GM12874 (cell line): ENCODE measurements at regions not wholly inside any gene's neighbourhood (a gene's known extent, or its start where the extent isn't known, plus 50 kb on each side); places are given as distances from the start of the nearest gene placed in this dataset.

Experiments used
- TF ChIP-seq, protein P1 (sequence below): IDR thresholded peaks from 2 replicates; pipeline ENCODE4 v1.5.1; 2011; ENCODE audit warnings: low read depth, mild to moderate bottlenecking, control low read depth, low read length, moderate library complexity; ENCODE audit not compliant: insufficient read depth

DNA sequence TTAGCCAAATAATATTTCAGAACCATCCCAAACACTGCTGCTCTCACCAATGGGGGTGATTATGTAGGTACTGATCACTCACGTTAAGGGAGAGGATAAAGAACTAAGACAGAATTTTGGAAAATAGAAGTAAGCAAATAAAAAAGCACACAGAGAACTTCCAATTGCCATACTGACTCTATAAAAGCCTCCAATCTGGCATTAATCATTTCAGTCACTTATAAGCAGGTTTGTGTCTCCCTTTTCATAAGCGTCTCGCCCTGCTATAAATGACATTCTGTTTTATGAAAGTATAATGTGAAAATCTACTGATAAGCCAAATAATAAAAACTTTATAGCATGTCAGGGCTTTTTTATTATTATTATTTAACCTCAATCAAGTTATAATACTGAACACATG lies 435.2 kb downstream of the ETNK1 start:
- TF ChIP-seq, protein P1, sequence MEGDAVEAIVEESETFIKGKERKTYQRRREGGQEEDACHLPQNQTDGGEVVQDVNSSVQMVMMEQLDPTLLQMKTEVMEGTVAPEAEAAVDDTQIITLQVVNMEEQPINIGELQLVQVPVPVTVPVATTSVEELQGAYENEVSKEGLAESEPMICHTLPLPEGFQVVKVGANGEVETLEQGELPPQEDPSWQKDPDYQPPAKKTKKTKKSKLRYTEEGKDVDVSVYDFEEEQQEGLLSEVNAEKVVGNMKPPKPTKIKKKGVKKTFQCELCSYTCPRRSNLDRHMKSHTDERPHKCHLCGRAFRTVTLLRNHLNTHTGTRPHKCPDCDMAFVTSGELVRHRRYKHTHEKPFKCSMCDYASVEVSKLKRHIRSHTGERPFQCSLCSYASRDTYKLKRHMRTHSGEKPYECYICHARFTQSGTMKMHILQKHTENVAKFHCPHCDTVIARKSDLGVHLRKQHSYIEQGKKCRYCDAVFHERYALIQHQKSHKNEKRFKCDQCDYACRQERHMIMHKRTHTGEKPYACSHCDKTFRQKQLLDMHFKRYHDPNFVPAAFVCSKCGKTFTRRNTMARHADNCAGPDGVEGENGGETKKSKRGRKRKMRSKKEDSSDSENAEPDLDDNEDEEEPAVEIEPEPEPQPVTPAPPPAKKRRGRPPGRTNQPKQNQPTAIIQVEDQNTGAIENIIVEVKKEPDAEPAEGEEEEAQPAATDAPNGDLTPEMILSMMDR, result no peak

DNA sequence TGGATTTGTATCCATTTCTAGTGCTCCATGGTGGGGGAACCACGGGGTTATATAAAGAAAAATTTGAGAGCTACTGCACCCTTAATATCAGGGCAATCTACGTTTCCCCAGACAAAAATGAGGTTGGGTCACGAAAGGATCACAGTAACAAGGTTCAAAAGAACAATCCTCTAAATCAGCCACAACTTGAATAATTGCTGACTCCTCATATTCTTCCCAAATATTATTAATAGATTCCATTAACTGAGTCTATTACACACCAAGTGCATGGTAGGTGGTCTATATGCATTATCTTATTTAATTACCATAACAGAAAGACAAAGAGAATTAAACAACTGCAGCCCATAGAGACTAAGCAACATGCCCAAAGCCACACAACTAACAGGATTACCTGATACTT lies 438.2 kb downstream of the ETNK1 start:
- TF ChIP-seq, protein P1, result no peak

DNA sequence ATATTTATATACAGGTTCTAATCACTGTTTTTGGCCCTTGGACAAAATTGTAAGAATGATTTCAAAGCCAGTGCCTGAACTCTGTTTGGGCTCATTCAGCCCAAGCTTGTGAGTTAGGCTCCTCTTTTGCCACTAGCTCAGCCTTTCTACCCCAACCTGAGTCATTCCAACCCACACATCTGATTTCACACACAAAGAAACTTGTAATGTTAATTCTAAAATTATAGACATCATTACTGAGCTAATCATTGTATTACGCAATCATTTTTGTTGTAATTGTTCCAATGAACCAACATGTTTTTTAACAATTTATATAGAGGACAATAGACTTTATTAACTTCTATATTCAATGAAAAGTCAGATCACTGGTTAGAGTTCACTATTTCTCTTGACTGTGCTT lies 441.1 kb downstream of the ETNK1 start:
- TF ChIP-seq, protein P1, result no peak

DNA sequence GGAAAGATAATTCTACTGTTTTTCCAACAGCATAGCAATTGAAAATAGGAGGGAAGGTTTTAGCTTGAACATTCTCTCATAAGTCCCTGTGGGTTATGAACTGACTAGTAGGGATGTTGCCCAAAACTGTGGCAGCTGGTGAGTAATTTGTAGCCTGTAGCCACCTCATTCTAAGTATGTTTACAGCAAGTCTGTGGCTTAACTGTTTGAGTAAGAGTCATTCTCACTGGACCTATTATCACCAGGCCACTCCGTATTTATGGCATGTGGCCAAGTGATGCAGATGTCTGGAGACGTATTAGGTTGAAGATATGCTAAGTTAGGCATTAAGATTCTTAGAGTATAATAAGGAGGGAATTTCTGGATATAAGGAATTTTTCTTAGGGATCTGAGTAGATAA lies 458.3 kb downstream of the ETNK1 start:
- TF ChIP-seq, protein P1, result no peak

DNA sequence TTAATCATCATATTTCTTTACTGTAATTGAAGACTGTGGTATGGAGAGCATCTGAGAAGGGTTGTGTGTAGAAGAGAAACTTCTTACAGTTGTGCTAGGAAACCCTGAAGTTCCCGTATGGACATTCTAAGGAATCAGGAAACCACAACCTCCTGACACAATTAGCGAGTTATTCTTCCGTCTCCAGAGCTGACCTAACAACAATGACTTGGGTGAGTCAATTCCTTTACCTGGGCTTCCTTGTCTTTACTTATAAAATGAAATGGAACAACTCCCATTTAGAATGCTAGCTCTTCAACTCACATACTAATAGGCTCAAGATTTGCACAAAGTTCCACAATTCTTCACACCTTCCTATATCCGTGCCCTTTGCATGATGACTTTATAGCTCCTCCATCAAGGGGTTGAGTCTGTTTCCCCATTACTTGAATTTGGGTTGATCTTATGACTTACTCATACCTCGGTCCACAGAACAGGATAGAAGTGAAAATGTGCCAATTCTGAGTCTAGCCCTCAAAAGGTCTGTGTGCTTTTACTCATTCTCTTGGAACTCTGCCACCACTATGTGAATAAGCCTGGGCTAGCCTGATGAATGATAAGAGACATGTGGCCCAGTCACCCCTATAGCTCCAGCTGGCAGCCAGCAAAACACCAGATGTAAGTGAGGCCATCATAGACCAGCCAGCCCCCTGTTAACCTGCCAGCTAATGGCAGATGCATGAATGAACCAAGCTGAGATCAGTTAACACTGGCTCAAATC lies 459.4 kb downstream of the ETNK1 start:
- TF ChIP-seq, protein P1, result no peak

DNA sequence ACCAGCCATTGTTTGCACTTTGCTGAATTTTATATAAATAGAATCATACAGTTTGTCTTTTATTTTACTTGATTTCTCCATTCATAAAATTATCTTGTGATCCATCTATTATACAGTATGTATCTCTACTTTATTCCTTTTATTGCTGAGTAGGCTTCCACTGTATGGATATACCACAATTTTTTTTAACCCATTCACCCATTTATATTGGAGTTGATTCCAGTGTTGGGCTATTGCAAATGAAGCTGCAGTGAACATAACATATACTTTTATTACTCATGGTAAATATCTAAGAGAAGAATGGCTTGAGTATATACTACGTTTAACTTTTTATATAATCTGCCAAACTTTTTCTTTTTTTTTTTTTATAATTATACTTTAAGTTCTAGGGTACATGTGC lies 463.6 kb downstream of the ETNK1 start:
- TF ChIP-seq, protein P1, result no peak

DNA sequence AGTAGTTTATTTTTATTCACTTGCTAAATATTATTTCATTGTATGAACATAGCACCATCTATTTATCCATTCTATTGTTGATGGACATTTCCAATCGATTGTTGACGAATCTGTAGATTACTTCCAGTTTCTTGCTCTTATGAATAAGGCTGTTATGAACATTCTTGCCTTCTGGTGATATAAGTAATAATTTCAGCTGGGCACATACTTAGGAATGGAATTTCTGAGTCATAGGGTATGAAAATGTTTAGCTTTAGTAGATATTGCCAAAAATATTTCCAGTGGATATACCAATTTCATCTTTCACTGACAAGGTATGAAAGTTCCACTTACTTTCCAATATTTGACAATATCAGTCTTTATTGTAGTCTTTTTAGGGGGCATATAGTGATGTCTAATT lies 468.5 kb downstream of the ETNK1 start:
- TF ChIP-seq, protein P1, result no peak

DNA sequence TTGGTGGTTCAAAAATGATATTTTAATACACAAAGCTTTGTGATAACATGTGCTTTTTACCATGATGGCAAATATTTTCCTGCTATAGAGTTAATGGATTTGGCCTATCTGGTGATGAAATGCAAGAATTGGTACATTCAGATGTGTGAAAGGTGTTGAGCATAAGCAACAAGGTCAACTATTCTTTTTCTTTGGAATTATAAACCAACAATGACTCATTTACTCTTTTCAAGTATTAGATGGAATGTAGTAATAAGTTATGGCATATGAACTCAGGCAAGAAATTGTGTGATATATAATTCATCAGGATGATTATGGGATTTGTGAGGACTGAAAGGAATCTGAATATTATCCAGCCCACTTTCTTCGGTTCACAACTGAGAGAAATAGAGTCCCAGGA lies 471.4 kb downstream of the ETNK1 start:
- TF ChIP-seq, protein P1, result no peak
